ENCODE measurements at regions not wholly inside any gene's neighbourhood (a gene's known extent, or its start where the extent isn't known, plus 50 kb on each side); places are given as distances from the start of the nearest gene placed in this dataset.
"Not testable (repeated sequence)": the region's sequence is repeated elsewhere in the genome, so short reads cannot be mapped to it uniquely, and the experiment has no call there.

- TF ChIP-seq, protein P1, sequence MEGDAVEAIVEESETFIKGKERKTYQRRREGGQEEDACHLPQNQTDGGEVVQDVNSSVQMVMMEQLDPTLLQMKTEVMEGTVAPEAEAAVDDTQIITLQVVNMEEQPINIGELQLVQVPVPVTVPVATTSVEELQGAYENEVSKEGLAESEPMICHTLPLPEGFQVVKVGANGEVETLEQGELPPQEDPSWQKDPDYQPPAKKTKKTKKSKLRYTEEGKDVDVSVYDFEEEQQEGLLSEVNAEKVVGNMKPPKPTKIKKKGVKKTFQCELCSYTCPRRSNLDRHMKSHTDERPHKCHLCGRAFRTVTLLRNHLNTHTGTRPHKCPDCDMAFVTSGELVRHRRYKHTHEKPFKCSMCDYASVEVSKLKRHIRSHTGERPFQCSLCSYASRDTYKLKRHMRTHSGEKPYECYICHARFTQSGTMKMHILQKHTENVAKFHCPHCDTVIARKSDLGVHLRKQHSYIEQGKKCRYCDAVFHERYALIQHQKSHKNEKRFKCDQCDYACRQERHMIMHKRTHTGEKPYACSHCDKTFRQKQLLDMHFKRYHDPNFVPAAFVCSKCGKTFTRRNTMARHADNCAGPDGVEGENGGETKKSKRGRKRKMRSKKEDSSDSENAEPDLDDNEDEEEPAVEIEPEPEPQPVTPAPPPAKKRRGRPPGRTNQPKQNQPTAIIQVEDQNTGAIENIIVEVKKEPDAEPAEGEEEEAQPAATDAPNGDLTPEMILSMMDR (IDR thresholded peaks at IDR 0.05; ENCODE audit: insufficient read depth, low read length, poor library complexity, severe bottlenecking), result not testable (repeated sequence)
- TF ChIP-seq EZH2phosphoT487 (conservative IDR thresholded peaks at IDR 0.05; ENCODE audit: low read length), result not testable (repeated sequence)
These were observed 189.9 kb upstream of the FOXD4L5 start for GRCh38 chr9:65474891-65475290.
